ENCODE measurements at regions not wholly inside any gene's neighbourhood (a gene's known extent, or its start where the extent isn't known, plus 50 kb on each side); places are given as distances from the start of the nearest gene placed in this dataset.

DNA sequence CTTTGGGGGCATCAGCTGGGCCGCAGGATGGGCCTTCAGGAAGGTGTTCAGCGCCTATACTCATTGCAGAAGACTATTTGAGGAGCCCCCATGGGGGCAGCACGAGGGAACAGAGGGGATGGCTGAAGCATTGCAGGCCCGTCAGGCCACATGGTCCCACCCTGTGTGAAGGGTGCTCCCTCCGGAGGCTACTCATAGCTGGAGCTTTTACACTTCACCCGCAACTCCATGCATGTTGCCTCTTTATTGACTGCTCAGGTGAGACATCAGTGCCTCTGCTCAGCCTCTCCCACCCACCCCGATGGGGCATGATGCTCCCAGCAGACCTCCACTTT, 1500.9 kb downstream of the TBC1D22A start:
- Histone ChIP-seq H2BK15ac (ENCODE audit: low read depth, low read length) (no peak overlapping the region), H3K18ac (ENCODE audit: low read depth, low read length) (no peak overlapping the region), H2AK9ac (replicated peaks; ENCODE audit: low read depth, low read length, poor library complexity) (no peak overlapping the region), H3K4ac (ENCODE audit: low read depth, low read length) (no peak overlapping the region), H3K9me3 (ENCODE audit: control insufficient read depth, insufficient read depth, low read length) (peaks cover 62% of the 10 kb centered on the region), H4K20me1 (ENCODE audit: insufficient read depth, low read length) (no peaks in the 10 kb centered on the region), H3K4me1 (ENCODE audit: control insufficient read depth, insufficient read depth, low read length) (no peaks in the 10 kb centered on the region), H3K14ac (replicated peaks; ENCODE audit: low read depth, low read length) (no peak overlapping the region), H4K91ac (ENCODE audit: insufficient read depth, low read depth, low read length) (no peak overlapping the region), H4K8ac (ENCODE audit: low read depth in 2 of 2, low read length in 2 of 2) (no peak overlapping the region), H3K4me2 (ENCODE audit: low read depth, low read length) (no peak overlapping the region), H3K56ac (ENCODE audit: extremely low read depth, insufficient read depth, low read length) (no peak overlapping the region), H3K9me1 (ENCODE audit: insufficient read depth, low read length) (no peaks in the 10 kb centered on the region), H3K79me1 (ENCODE audit: low read depth in 1 of 2, low read length in 2 of 2) (no peaks in the 10 kb centered on the region), H3K23ac (ENCODE audit: low read depth, low read length) (no peak overlapping the region), H3K36me3 (ENCODE audit: control insufficient read depth, insufficient read depth, low read length) (no peaks in the 10 kb centered on the region), H3K9ac (ENCODE audit: low read depth, low read length) (no peak overlapping the region), H2AFZ (replicated peaks; ENCODE audit: low read length, poor library complexity) (no peak overlapping the region), H2AK5ac (ENCODE audit: low read depth, low read length) (no peak overlapping the region), H3K27ac (ENCODE audit: insufficient read depth, low read length) (no peak overlapping the region), H2BK5ac (ENCODE audit: low read depth, low read length, poor library complexity, severe bottlenecking) (no peak overlapping the region), H4K5ac (ENCODE audit: low read depth, low read length) (no peak overlapping the region), H3K4me3 (ENCODE audit: insufficient read depth, low read depth, low read length) (no peak overlapping the region), H3K27me3 (ENCODE audit: control insufficient read depth, insufficient read depth, low read length) (no peaks in the 10 kb centered on the region), H2BK20ac (ENCODE audit: low read depth, low read length) (no peak overlapping the region), H2BK120ac (ENCODE audit: low read depth, low read length) (no peak overlapping the region)
- intact Hi-C loops (cut with micrococcal nuclease) (no loop called here), in situ Hi-C loops (cut with MboI; ENCODE audit: low sequenced_read_pairs) (no loop called here), dilution Hi-C loops (cut with HindIII; ENCODE audit: low sequenced_read_pairs, unreplicated experiment) (no loop called here)
- ChIA-PET CTCF (no interaction called here), POLR2A (ENCODE audit: unreplicated experiment) (no interaction called here)
- TF ChIP-seq MAZ (IDR thresholded peaks at IDR 0.05; ENCODE audit: borderline replicate concordance, low read depth, low read length) (no peak), CHD1 (IDR thresholded peaks at IDR 0.05; ENCODE audit: low read depth, low read length) (no peak), BHLHE40 (IDR thresholded peaks at IDR 0.05; ENCODE audit: low read depth, low read length) (no peak), FOS (IDR thresholded peaks at IDR 0.05; ENCODE audit: low read depth, low read length) (no peak), RFX5 (IDR thresholded peaks at IDR 0.05; ENCODE audit: low read depth, low read length) (no peak), USF2 (IDR thresholded peaks at IDR 0.05; ENCODE audit: low read depth, low read length) (no peak), RCOR1 (IDR thresholded peaks at IDR 0.05; ENCODE audit: insufficient replicate concordance, low read length) (no peak)
- BruUV-seq (replicated peaks): no TSS peak
- no peak for DNase-seq
- no peak for ATAC-seq (ENCODE audit: low read depth)
- no CpG with 5 or more reads among the region's 7 CpGs for WGBS, 2 experiments (ENCODE audit: extremely low coverage in 2 of 2, insufficient read length in 1 of 2)

Data from IMR-90 (cell line).